Inflammatory macrophage treated with lipopolysaccharide for 4 hours (primary cell): ENCODE measurements at regions not wholly inside any gene's neighbourhood (a gene's known extent, or its start where the extent isn't known, plus 50 kb on each side); places are given as distances from the start of the nearest gene placed in this dataset.

Experiments used
- DNase-seq: peaks from one replicate; pipeline ENCODE4 v3.0.0-alpha.2; 2020

- DNase-seq = no peak
These were observed 263.2 kb upstream of the ZP4 start for GRCh38 chr1:238153939-238154338.

GRCh38 chr1:238153253-238153652, 262.5 kb upstream of the ZP4 start:
- no peak for DNase-seq

- no peak for DNase-seq
These were observed 261.4 kb upstream of the ZP4 start for GRCh38 chr1:238152119-238152518.

GRCh38 chr1:238143038-238143437, 252.3 kb upstream of the ZP4 start:
- DNase-seq = no peak

GRCh38 chr1:238141353-238141752, 250.6 kb upstream of the ZP4 start:
- no peak for DNase-seq

GRCh38 chr1:238139713-238140112, 249.0 kb upstream of the ZP4 start:
- no peak for DNase-seq

- no peak for DNase-seq
These were observed 247.4 kb upstream of the ZP4 start for GRCh38 chr1:238138059-238138626.

GRCh38 chr1:238135708-238136664, 245.3 kb upstream of the ZP4 start:
- no peak for DNase-seq

- DNase-seq = no peak
These were observed 239.0 kb upstream of the ZP4 start for GRCh38 chr1:238129677-238130076.

GRCh38 chr1:238123201-238123600, 232.5 kb upstream of the ZP4 start:
- no peak for DNase-seq

- DNase-seq = no peak
These were observed 229.1 kb upstream of the ZP4 start for GRCh38 chr1:238119861-238120260.

- DNase-seq = no peak
These were observed 228.3 kb upstream of the ZP4 start for GRCh38 chr1:238119060-238119459.

- no peak for DNase-seq
These were observed 225.1 kb upstream of the ZP4 start for GRCh38 chr1:238115852-238116251.

- no peak for DNase-seq
These were observed 222.4 kb upstream of the ZP4 start for GRCh38 chr1:238112952-238113621.

GRCh38 chr1:238111516-238111915, 220.8 kb upstream of the ZP4 start:
- no peak for DNase-seq

GRCh38 chr1:238111081-238111480, 220.4 kb upstream of the ZP4 start:
- no peak for DNase-seq

GRCh38 chr1:238108417-238108816, 217.7 kb upstream of the ZP4 start:
- no peak for DNase-seq

GRCh38 chr1:238107322-238107721, 216.6 kb upstream of the ZP4 start:
- no peak for DNase-seq

GRCh38 chr1:238104752-238105151, 214.0 kb upstream of the ZP4 start:
- DNase-seq = no peak

- no peak for DNase-seq
These were observed 211.2 kb upstream of the ZP4 start for GRCh38 chr1:238101923-238102322.

GRCh38 chr1:238099871-238100270, 209.1 kb upstream of the ZP4 start:
- DNase-seq = no peak

- no peak for DNase-seq
These were observed 198.9 kb upstream of the ZP4 start for GRCh38 chr1:238089615-238090014.

- no peak for DNase-seq
These were observed 198.0 kb upstream of the ZP4 start for GRCh38 chr1:238088560-238089290.
